OCI-LY3 (cell line): ENCODE measurements at regions not wholly inside any gene's neighbourhood (a gene's known extent, or its start where the extent isn't known, plus 50 kb on each side); places are given as distances from the start of the nearest gene placed in this dataset.
"Not testable (repeated sequence)": the region's sequence is repeated elsewhere in the genome, so short reads cannot be mapped to it uniquely, and the experiment has no call there.

Experiments
- H2AFZ ChIP-seq: fragments of 200-600, 300-600 bp; shearing (Covaris generic); 2 replicates; pipeline ENCODE4 v1.6.0; 2014; ENCODE audit warnings: antibody characterized with exemption, low read depth, low read length
- H3K27ac ChIP-seq: fragments of 200-600, 300-600 bp; sonication (generic); 2 replicates; pipeline ENCODE4 v1.5.1; 2014; ENCODE audit warnings: mild to moderate bottlenecking, low read length, moderate library complexity, mixed read lengths
- H3K27me3 ChIP-seq: fragments of 200-600, 300-600 bp; sonication (generic); 2 replicates; pipeline ENCODE4 v1.6.1; 2014; ENCODE audit warnings: low read depth, low read length, mixed read lengths
- H3K36me3 ChIP-seq: fragments of 200-600, 300-600 bp; sonication (generic); replicated peaks from 2 replicates; pipeline ENCODE3; 2014; ENCODE audit warnings: low read depth, low read length, mixed read lengths
- H3K4me1 ChIP-seq: fragments of 300-600, 200-600 bp; sonication (generic); 2 replicates; pipeline ENCODE4 v1.6.1; 2014; ENCODE audit warnings: low read length, mixed read lengths
- H3K4me2 ChIP-seq: fragments of 200-600, 300-600 bp; sonication (generic); 2 replicates; pipeline ENCODE4 v1.6.1; 2014; ENCODE audit warnings: low read length, mixed read lengths
- H3K4me3 ChIP-seq: fragments of 300-600, 200-600 bp; sonication (generic); 2 replicates; pipeline ENCODE4 v1.5.1; 2014; ENCODE audit warnings: antibody characterized with exemption, mild to moderate bottlenecking, low read length, moderate library complexity
- H3K79me2 ChIP-seq: fragments of 300-600, 200-600 bp; shearing (Covaris generic); 2 replicates; pipeline ENCODE4 v1.6.1; 2014; ENCODE audit warnings: mild to moderate bottlenecking, low read length, mixed read lengths
- H3K9ac ChIP-seq: fragments of 300-600, 200-600 bp; shearing (Covaris generic); 2 replicates; pipeline ENCODE4 v1.6.0; 2014; ENCODE audit warnings: mild to moderate bottlenecking, low read length, moderate library complexity
- H3K9me3 ChIP-seq: fragments of 200-600, 300-600 bp; shearing (Covaris generic); 2 replicates; pipeline ENCODE4 v1.6.1; 2014; ENCODE audit warnings: low read length, mixed read lengths; ENCODE audit not compliant: insufficient read depth
- H4K20me1 ChIP-seq: fragments of 200-600, 300-600 bp; sonication (generic); 2 replicates; pipeline ENCODE4 v1.6.1; 2016; ENCODE audit warnings: low read length, mixed read lengths; ENCODE audit not compliant: insufficient read depth
- CTCF ChIP-seq: fragments of 200-600, 300-600 bp; sonication (generic); IDR thresholded peaks from 2 replicates; pipeline ENCODE4 v1.5.1; 2014; ENCODE audit warnings: antibody characterized with exemption, low read length, low read depth
- EZH2phosphoT487 ChIP-seq: fragments of 200-600 bp; shearing (Covaris generic); IDR thresholded peaks from 2 replicates; pipeline ENCODE4 v1.6.1; 2018; ENCODE audit warnings: antibody characterized with exemption, mixed run types, low read depth

- peak; percentile 38 for TF ChIP-seq CTCF
- not testable (repeated sequence) for H3K4me2 ChIP-seq
These were observed 460.7 kb upstream of the USP9Y start for GRCh38 chrY:12240326-12240725.

GRCh38 chrY:12244146-12244545 is 456.9 kb upstream of the USP9Y start:
- Histone ChIP-seq H3K36me3 (no peaks in the 10 kb centered on the region), H4K20me1 (no peaks in the 10 kb centered on the region), H3K27me3 (no peaks in the 10 kb centered on the region), H2AFZ (no peak overlapping the region), H3K4me1 (no peaks in the 10 kb centered on the region), H3K9ac (no peak overlapping the region), H3K79me2 (no peaks in the 10 kb centered on the region), H3K4me3 (no peak overlapping the region), H3K27ac (no peak overlapping the region), H3K9me3 (no peaks in the 10 kb centered on the region), H3K4me2 (no peak overlapping the region)
- no peak for TF ChIP-seq EZH2phosphoT487
- TF ChIP-seq CTCF: no peak

More at GRCh38 chrY:12240326-12240725, 460.7 kb upstream of the USP9Y start:
- not testable (repeated sequence) for H4K20me1 ChIP-seq, H3K36me3 ChIP-seq, H3K4me1 ChIP-seq, H3K9me3 ChIP-seq, H3K4me3 ChIP-seq, H3K9ac ChIP-seq, H3K27me3 ChIP-seq, H2AFZ ChIP-seq, H3K79me2 ChIP-seq, H3K27ac ChIP-seq

- H3K4me2 ChIP-seq: no peak overlapping the region
- no peaks in the 10 kb centered on the region for H3K36me3 ChIP-seq
- H3K79me2 ChIP-seq: no peaks in the 10 kb centered on the region
- H3K27ac ChIP-seq: no peak overlapping the region
- 0 out of 2 replicates have a peak, but pooled peaks cover 4% of the 10 kb centered on the region for H3K4me1 ChIP-seq
- no peak for TF ChIP-seq CTCF
- no peak for TF ChIP-seq EZH2phosphoT487
- no peaks in the 10 kb centered on the region for H3K27me3 ChIP-seq
- H2AFZ ChIP-seq: no peak overlapping the region
- no peak overlapping the region for H3K4me3 ChIP-seq
- no peaks in the 10 kb centered on the region for H3K9me3 ChIP-seq
- no peak overlapping the region for H3K9ac ChIP-seq
- no peaks in the 10 kb centered on the region for H4K20me1 ChIP-seq
These were observed 447.3 kb upstream of the USP9Y start for GRCh38 chrY:12253756-12254155.

- Histone ChIP-seq H3K4me3 (no peak overlapping the region), H3K79me2 (no peaks in the 10 kb centered on the region), H4K20me1 (no peaks in the 10 kb centered on the region), H3K9me3 (no peaks in the 10 kb centered on the region), H3K27ac (no peak overlapping the region), H3K4me1 (no peaks in the 10 kb centered on the region), H2AFZ (no peak overlapping the region), H3K27me3 (no peaks in the 10 kb centered on the region), H3K9ac (no peak overlapping the region), H3K4me2 (no peak overlapping the region), H3K36me3 (no peaks in the 10 kb centered on the region)
- TF ChIP-seq CTCF (no peak), EZH2phosphoT487 (no peak)
These were observed 429.9 kb upstream of the USP9Y start for GRCh38 chrY:12271162-12271561.
